GM18907 (cell line): ENCODE measurements at regions not wholly inside any gene's neighbourhood (a gene's known extent, or its start where the extent isn't known, plus 50 kb on each side); places are given as distances from the start of the nearest gene placed in this dataset.

Experiments used
- ATAC-seq: cut with Tn5 transposase; IDR thresholded peaks from one replicate; pipeline ENCODE4 v1.9.1; 2021; ENCODE audit warnings: mild to moderate bottlenecking, moderate library complexity; ENCODE audit not compliant: unreplicated experiment

GRCh38 chrX:23223169-23223568, 111.5 kb upstream of the PTCHD1 start:
- no peak for ATAC-seq

- ATAC-seq, result no peak
These were observed 106.2 kb upstream of the PTCHD1 start for GRCh38 chrX:23228454-23228853.

- ATAC-seq, result no peak
These were observed 105.7 kb upstream of the PTCHD1 start for GRCh38 chrX:23228950-23229448.

- ATAC-seq, result no peak
These were observed 99.6 kb upstream of the PTCHD1 start for GRCh38 chrX:23235051-23235450.

- no peak for ATAC-seq
These were observed 88.6 kb upstream of the PTCHD1 start for GRCh38 chrX:23246001-23246400.

- no peak for ATAC-seq
These were observed 86.5 kb upstream of the PTCHD1 start for GRCh38 chrX:23248187-23248586.

GRCh38 chrX:23251043-23251442, 83.6 kb upstream of the PTCHD1 start:
- ATAC-seq, result no peak

- ATAC-seq, result no peak
These were observed 70.8 kb upstream of the PTCHD1 start for GRCh38 chrX:23263892-23264291.

GRCh38 chrX:23269923-23270322, 64.7 kb upstream of the PTCHD1 start:
- ATAC-seq, result no peak

- ATAC-seq, result no peak
These were observed 63.6 kb upstream of the PTCHD1 start for GRCh38 chrX:23271026-23271425.

GRCh38 chrX:23276475-23276874, 58.2 kb upstream of the PTCHD1 start:
- no peak for ATAC-seq
